ENCODE measurements at regions not wholly inside any gene's neighbourhood (a gene's known extent, or its start where the extent isn't known, plus 50 kb on each side); places are given as distances from the start of the nearest gene placed in this dataset.

DNA sequence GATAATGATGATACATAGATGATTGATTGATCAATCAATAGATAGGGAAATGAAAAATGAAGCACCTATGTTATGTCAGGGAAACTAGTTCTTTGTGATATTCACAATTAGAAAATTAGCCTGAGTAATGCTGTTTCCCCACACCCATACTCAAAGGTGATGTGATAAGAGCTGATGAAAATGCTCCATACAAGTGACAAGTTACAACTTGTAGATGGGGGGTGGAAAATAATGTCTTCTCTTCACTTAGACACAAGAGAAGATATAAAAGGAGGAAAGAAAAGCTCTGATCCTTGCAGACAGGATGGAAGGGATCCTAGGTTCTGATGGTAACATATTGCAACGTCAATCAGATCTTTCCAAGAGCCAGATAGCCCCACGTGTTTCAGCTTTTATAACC is 365.9 kb downstream of the AKAIN1 start:
- TF ChIP-seq FOXS1 (CRISPR knock-in tag; IDR thresholded peaks at IDR 0.05): no peak
- TF ChIP-seq, protein P1, sequence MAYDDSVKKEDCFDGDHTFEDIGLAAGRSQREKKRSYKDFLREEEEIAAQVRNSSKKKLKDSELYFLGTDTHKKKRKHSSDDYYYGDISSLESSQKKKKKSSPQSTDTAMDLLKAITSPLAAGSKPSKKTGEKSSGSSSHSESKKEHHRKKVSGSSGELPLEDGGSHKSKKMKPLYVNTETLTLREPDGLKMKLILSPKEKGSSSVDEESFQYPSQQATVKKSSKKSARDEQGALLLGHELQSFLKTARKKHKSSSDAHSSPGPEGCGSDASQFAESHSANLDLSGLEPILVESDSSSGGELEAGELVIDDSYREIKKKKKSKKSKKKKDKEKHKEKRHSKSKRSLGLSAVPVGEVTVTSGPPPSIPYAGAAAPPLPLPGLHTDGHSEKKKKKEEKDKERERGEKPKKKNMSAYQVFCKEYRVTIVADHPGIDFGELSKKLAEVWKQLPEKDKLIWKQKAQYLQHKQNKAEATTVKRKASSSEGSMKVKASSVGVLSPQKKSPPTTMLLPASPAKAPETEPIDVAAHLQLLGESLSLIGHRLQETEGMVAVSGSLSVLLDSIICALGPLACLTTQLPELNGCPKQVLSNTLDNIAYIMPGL (CRISPR knock-in tag; IDR thresholded peaks at IDR 0.05; ENCODE audit: borderline replicate concordance): no peak
- TF ChIP-seq, protein P2, sequence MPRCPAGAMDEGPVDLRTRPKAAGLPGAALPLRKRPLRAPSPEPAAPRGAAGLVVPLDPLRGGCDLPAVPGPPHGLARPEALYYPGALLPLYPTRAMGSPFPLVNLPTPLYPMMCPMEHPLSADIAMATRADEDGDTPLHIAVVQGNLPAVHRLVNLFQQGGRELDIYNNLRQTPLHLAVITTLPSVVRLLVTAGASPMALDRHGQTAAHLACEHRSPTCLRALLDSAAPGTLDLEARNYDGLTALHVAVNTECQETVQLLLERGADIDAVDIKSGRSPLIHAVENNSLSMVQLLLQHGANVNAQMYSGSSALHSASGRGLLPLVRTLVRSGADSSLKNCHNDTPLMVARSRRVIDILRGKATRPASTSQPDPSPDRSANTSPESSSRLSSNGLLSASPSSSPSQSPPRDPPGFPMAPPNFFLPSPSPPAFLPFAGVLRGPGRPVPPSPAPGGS (IDR thresholded peaks at IDR 0.05): no peak
- no peak for TF ChIP-seq POLR2A (IDR thresholded peaks at IDR 0.05; ENCODE audit: low read length)

Data from A549 (cell line).